Natural killer cell (primary cell): ENCODE measurements at regions not wholly inside any gene's neighbourhood (a gene's known extent, or its start where the extent isn't known, plus 50 kb on each side); places are given as distances from the start of the nearest gene placed in this dataset.

Experiments used
- ATAC-seq, 3 donors: fragments of 150-1000 bp in 2 of 3; fragments of 200-7000 bp in 1 of 3; cut with Tn5 transposase; 1 replicate in 1 of 3; 2 replicates in 2 of 3; pipeline ENCODE4 v1.10.0; 2021; ENCODE audit warnings: mild to moderate bottlenecking in 2 of 3, moderate library complexity in 2 of 3
- DNase-seq, 2 donors: peaks; one replicate each; pipeline versions ENCODE4 v3.0.0 to v3.0.0-alpha.2; 2013 to 2021; ENCODE audit warnings: mixed read lengths in 1 of 2
- H3K27ac ChIP-seq: one replicate; pipeline ENCODE4 v1.5.1; 2013; ENCODE audit warnings: mild to moderate bottlenecking, low read length
- H3K27me3 ChIP-seq: one replicate; pipeline ENCODE4 v1.6.1; 2013; ENCODE audit warnings: low read length; ENCODE audit not compliant: control insufficient read depth, insufficient read depth
- H3K36me3 ChIP-seq: one replicate; pipeline ENCODE4 v1.6.1; 2013; ENCODE audit warnings: low read length; ENCODE audit not compliant: control insufficient read depth, insufficient read depth
- H3K4me1 ChIP-seq: one replicate; pipeline ENCODE4 v1.6.1; 2013; ENCODE audit warnings: low read length; ENCODE audit not compliant: control insufficient read depth, insufficient read depth
- H3K4me3 ChIP-seq: one replicate; pipeline ENCODE4 v1.5.1; 2013; ENCODE audit warnings: low read length
- H3K9me3 ChIP-seq: one replicate; pipeline ENCODE4 v1.6.1; 2013; ENCODE audit warnings: low read length; ENCODE audit not compliant: control insufficient read depth, insufficient read depth
- H3K27ac Mint-ChIP-seq, 2 donors: one replicate each; pipeline ENCODE4 v1.8.0; 2022; ENCODE audit warnings: mild to moderate bottlenecking in 2 of 2, mixed read lengths in 2 of 2, moderate library complexity in 1 of 2
- H3K27me3 Mint-ChIP-seq, 2 donors: one replicate each; pipeline ENCODE4 v1.8.0; 2022; ENCODE audit warnings: low read depth in 2 of 2, mixed read lengths in 2 of 2
- H3K36me3 Mint-ChIP-seq: one replicate; pipeline ENCODE4 v1.8.0; 2022; ENCODE audit warnings: mixed read lengths
- H3K4me1 Mint-ChIP-seq, 2 donors: one replicate each; pipeline ENCODE4 v1.8.0; 2022; ENCODE audit warnings: mixed read lengths in 2 of 2
- H3K4me3 Mint-ChIP-seq: one replicate; pipeline ENCODE4 v1.8.0; 2022; ENCODE audit warnings: mild to moderate bottlenecking, moderate library complexity, mixed read lengths
- H3K9me3 Mint-ChIP-seq, 2 donors: one replicate each; pipeline ENCODE4 v1.8.0; 2022; ENCODE audit warnings: mixed read lengths in 2 of 2
- WGBS: methylation state at CpG from one replicate; pipeline ENCODE4 v1.1.7; 2013; ENCODE audit warnings: missing lambda C conversion rate; ENCODE audit not compliant: insufficient coverage; 5-methylcytosine and 5-hydroxymethylcytosine counted together
- intact Hi-C: fragments of 100-400 bp; cut with micrococcal nuclease; formaldehyde crosslinking; loops from one replicate; pipeline ENCODE4 v1.14.2; 2022
- TF ChIP-seq, protein P1 (sequence below): fragments of 200-600 bp; IDR thresholded peaks from one replicate; pipeline ENCODE4 v1.8.0; 2022; ENCODE audit warnings: antibody characterized with exemption

DNA sequence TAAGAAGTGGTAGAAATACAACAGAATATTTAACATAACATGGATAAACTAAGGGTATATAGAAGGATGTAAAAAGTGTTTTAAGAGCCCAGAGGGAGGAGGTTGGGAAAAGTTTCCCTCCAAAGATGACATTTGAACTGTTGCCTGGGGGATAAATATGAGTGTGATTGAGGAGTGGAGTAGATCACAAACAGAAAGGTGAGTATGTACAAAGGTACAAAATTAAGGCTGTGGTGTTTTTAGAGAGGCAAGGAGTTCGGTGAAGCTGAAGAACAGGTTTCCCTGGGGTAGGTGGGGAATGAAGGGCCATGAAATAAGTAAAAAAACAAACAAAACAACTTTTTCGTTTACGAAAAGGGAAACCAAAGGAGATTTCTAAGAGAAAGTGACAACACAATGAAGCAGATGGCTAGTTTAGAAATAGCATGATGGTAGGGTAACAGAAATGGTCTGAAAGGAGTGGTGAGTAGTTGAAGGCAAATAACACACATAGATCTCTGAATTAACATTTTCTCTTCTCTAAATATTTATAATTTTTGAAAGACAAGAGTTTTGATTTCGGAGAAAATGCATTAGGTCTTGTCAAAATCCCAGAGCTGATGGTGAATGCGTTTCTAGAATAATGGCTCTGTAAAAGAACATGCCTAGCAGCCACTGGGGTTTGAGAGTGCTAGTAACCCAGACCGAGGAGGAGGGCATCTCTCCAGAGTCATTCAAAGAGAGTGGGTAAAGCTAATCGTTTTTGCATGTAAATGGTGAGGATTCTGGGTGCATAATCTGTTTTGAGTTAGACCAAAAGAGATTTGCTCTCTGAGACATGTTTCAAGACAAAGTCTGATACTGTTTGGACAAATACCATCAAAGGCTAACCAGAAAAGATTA, 240.4 kb upstream of the DCN start:
- no peaks in the 10 kb centered on the region for H3K36me3 Mint-ChIP-seq
- Histone ChIP-seq H3K27ac (no peak overlapping the region), H3K4me1 (no peaks in the 10 kb centered on the region), H3K27me3 (no peaks in the 10 kb centered on the region), H3K9me3 (no peaks in the 10 kb centered on the region), H3K4me3 (no peak overlapping the region), H3K36me3 (no peaks in the 10 kb centered on the region)
- ATAC-seq (no peak), DNase-seq (no peak)
- no peaks in the 10 kb centered on the region for H3K4me1 Mint-ChIP-seq
- no peaks in the 10 kb centered on the region for H3K9me3 Mint-ChIP-seq
- 77% methylated on average over 7 of the region's 7 CpGs for WGBS
- no peak overlapping the region for H3K27ac Mint-ChIP-seq
- H3K27me3 Mint-ChIP-seq, result peaks cover 19 to 27% of the 10 kb centered on the region in 2 donors
- intact Hi-C loops, result no loop called here
- TF ChIP-seq, protein P1, sequence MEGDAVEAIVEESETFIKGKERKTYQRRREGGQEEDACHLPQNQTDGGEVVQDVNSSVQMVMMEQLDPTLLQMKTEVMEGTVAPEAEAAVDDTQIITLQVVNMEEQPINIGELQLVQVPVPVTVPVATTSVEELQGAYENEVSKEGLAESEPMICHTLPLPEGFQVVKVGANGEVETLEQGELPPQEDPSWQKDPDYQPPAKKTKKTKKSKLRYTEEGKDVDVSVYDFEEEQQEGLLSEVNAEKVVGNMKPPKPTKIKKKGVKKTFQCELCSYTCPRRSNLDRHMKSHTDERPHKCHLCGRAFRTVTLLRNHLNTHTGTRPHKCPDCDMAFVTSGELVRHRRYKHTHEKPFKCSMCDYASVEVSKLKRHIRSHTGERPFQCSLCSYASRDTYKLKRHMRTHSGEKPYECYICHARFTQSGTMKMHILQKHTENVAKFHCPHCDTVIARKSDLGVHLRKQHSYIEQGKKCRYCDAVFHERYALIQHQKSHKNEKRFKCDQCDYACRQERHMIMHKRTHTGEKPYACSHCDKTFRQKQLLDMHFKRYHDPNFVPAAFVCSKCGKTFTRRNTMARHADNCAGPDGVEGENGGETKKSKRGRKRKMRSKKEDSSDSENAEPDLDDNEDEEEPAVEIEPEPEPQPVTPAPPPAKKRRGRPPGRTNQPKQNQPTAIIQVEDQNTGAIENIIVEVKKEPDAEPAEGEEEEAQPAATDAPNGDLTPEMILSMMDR, result no peak
- H3K4me3 Mint-ChIP-seq, result no peak overlapping the region

DNA sequence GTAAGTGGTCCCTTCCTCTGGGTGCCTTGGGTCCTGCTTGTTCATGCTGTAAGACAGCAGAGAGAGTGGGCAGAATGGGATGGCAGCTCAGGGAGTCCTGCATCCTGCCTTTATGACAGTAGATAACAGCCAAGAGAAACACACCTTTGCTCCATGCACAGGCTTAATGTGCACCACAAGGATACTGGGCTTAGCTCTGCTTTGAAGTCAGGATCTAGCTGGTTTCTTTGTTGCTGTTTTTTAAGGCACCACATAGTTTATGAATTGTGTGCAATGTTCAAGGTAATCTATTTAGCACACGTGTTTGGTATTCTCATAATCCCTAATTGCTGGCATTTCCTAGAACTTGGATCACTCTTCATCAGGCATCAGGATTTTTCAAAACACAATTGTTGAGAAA, 239.5 kb upstream of the DCN start:
- Mint-ChIP-seq H3K36me3 (no peaks in the 10 kb centered on the region), H3K4me1 (no peaks in the 10 kb centered on the region), H3K4me3 (no peak overlapping the region), H3K27ac (no peak overlapping the region), H3K27me3 (peaks cover 20 to 34% of the 10 kb centered on the region in 2 donors), H3K9me3 (no peaks in the 10 kb centered on the region)
- H3K4me1 ChIP-seq, result no peaks in the 10 kb centered on the region
- ATAC-seq (no peak), DNase-seq (no peak)
- no peak overlapping the region for H3K27ac ChIP-seq
- 80% methylated on average over 1 of the region's 1 CpG for WGBS
- no peaks in the 10 kb centered on the region for H3K36me3 ChIP-seq
- H3K4me3 ChIP-seq, result no peak overlapping the region
- TF ChIP-seq, protein P1, result no peak
- no peaks in the 10 kb centered on the region for H3K27me3 ChIP-seq
- H3K9me3 ChIP-seq, result no peaks in the 10 kb centered on the region
- intact Hi-C loops, result no loop called here

- TF ChIP-seq, protein P1, result no peak
- Mint-ChIP-seq H3K36me3 (no peaks in the 10 kb centered on the region), H3K27me3 (peaks cover 22 to 48% of the 10 kb centered on the region in 2 donors), H3K4me1 (no peaks in the 10 kb centered on the region), H3K27ac (no peak overlapping the region), H3K4me3 (no peak overlapping the region), H3K9me3 (no peaks in the 10 kb centered on the region)
- no peaks in the 10 kb centered on the region for H3K36me3 ChIP-seq
- no peak overlapping the region for H3K4me3 ChIP-seq
- H3K27ac ChIP-seq, result no peak overlapping the region
- DNase-seq (no peak), ATAC-seq (no peak)
- peaks cover 2% of the 10 kb centered on the region for H3K27me3 ChIP-seq
- intact Hi-C loops, result no loop called here
- no peaks in the 10 kb centered on the region for H3K9me3 ChIP-seq
- no peaks in the 10 kb centered on the region for H3K4me1 ChIP-seq
Measured at GRCh38 chr12:91419809-91420208, 237.2 kb upstream of the DCN start.
